ENCODE measurements at regions not wholly inside any gene's neighbourhood (a gene's known extent, or its start where the extent isn't known, plus 50 kb on each side); places are given as distances from the start of the nearest gene placed in this dataset.

- Histone ChIP-seq H3K36me3 (ENCODE audit: insufficient read depth, low read length) (no peaks in the 10 kb centered on the region), H3K79me2 (ENCODE audit: insufficient read depth, low read depth, low read length) (no peaks in the 10 kb centered on the region), H4K20me1 (ENCODE audit: insufficient read depth, low read length) (no peaks in the 10 kb centered on the region), H3K27ac (ENCODE audit: low read depth, low read length, poor library complexity, severe bottlenecking) (no peak overlapping the region), H3K4me2 (ENCODE audit: low read length) (no peak overlapping the region), H3K4me1 (ENCODE audit: insufficient read depth, low read length, poor library complexity, severe bottlenecking) (peaks cover 3% of the 10 kb centered on the region), H2AFZ (ENCODE audit: low read length) (no peak overlapping the region), H3K4me3 (ENCODE audit: low read depth, low read length, poor library complexity, severe bottlenecking) (no peak overlapping the region), H3K9me3 (ENCODE audit: low read length) (no peaks in the 10 kb centered on the region), H3K9me2 (ENCODE audit: insufficient read depth, low read length) (no peaks in the 10 kb centered on the region)
- BruUV-seq (replicated peaks), result no TSS peak
- TF ChIP-seq EZH2phosphoT487 (IDR thresholded peaks at IDR 0.05; ENCODE audit: borderline replicate concordance, low read depth, low read length) (no peak), CTCF (conservative IDR thresholded peaks at IDR 0.05; ENCODE audit: low read length) (no peak)
- CTCF ChIA-PET (ENCODE audit: unreplicated experiment), result no interaction called here
- POLR2A ChIA-PET, result interaction anchor here (0.7 to 1.1 kb wide), 2 partner anchors 37 to 178 kb away, joined by 3 read pairs; no protein-coding TSS in a partner anchor
- intact Hi-C loops (cut with micrococcal nuclease; ENCODE audit: unreplicated experiment), result no loop called here
- no peak for DNase-seq (ENCODE audit: low spot score)
These were observed 179.4 kb downstream of the SNX18 start for GRCh38 chr5:54696931-54697330.

GRCh38 chr5:54696346-54696745 is 178.8 kb downstream of the SNX18 start:
- ChIA-PET CTCF (ENCODE audit: unreplicated experiment) (no interaction called here), POLR2A (interaction anchor here (1.1 kb wide), 1 partner anchor 37 kb away, joined by 3 read pairs; no protein-coding TSS in a partner anchor)
- no TSS peak for BruUV-seq (replicated peaks)
- H3K9me2 ChIP-seq (ENCODE audit: insufficient read depth, low read length), result no peaks in the 10 kb centered on the region
- no peak overlapping the region for H3K4me2 ChIP-seq (ENCODE audit: low read length)
- H3K27ac ChIP-seq (ENCODE audit: low read depth, low read length, poor library complexity, severe bottlenecking), result no peak overlapping the region
- no peak overlapping the region for H3K4me3 ChIP-seq (ENCODE audit: low read depth, low read length, poor library complexity, severe bottlenecking)
- peaks cover 3% of the 10 kb centered on the region for H3K4me1 ChIP-seq (ENCODE audit: insufficient read depth, low read length, poor library complexity, severe bottlenecking)
- TF ChIP-seq EZH2phosphoT487 (IDR thresholded peaks at IDR 0.05; ENCODE audit: borderline replicate concordance, low read depth, low read length) (no peak), CTCF (conservative IDR thresholded peaks at IDR 0.05; ENCODE audit: low read length) (no peak)
- intact Hi-C loops (cut with micrococcal nuclease; ENCODE audit: unreplicated experiment), result no loop called here
- DNase-seq (ENCODE audit: low spot score), result no peak
- no peaks in the 10 kb centered on the region for H3K79me2 ChIP-seq (ENCODE audit: insufficient read depth, low read depth, low read length)
- no peak overlapping the region for H2AFZ ChIP-seq (ENCODE audit: low read length)
- H3K9me3 ChIP-seq (ENCODE audit: low read length), result no peaks in the 10 kb centered on the region
- no peaks in the 10 kb centered on the region for H4K20me1 ChIP-seq (ENCODE audit: insufficient read depth, low read length)
- no peaks in the 10 kb centered on the region for H3K36me3 ChIP-seq (ENCODE audit: insufficient read depth, low read length)

GRCh38 chr5:54695198-54695966 is 177.8 kb downstream of the SNX18 start:
- POLR2A ChIA-PET, result no interaction called here

More at GRCh38 chr5:54695198-54695966, 177.8 kb downstream of the SNX18 start:
- DNase-seq (ENCODE audit: low spot score), result no peak
- no peak overlapping the region for H3K4me2 ChIP-seq (ENCODE audit: low read length)
- H2AFZ ChIP-seq (ENCODE audit: low read length), result no peak overlapping the region
- H3K27ac ChIP-seq (ENCODE audit: low read depth, low read length, poor library complexity, severe bottlenecking), result no peak overlapping the region
- peaks cover 3% of the 10 kb centered on the region for H3K4me1 ChIP-seq (ENCODE audit: insufficient read depth, low read length, poor library complexity, severe bottlenecking)
- no peaks in the 10 kb centered on the region for H3K9me2 ChIP-seq (ENCODE audit: insufficient read depth, low read length)
- TF ChIP-seq EZH2phosphoT487 (IDR thresholded peaks at IDR 0.05; ENCODE audit: borderline replicate concordance, low read depth, low read length) (no peak), CTCF (conservative IDR thresholded peaks at IDR 0.05; ENCODE audit: low read length) (no peak)
- H4K20me1 ChIP-seq (ENCODE audit: insufficient read depth, low read length), result no peaks in the 10 kb centered on the region
- H3K79me2 ChIP-seq (ENCODE audit: insufficient read depth, low read depth, low read length), result no peaks in the 10 kb centered on the region
- CTCF ChIA-PET (ENCODE audit: unreplicated experiment), result no interaction called here
- no peak overlapping the region for H3K4me3 ChIP-seq (ENCODE audit: low read depth, low read length, poor library complexity, severe bottlenecking)
- H3K9me3 ChIP-seq (ENCODE audit: low read length), result no peaks in the 10 kb centered on the region
- BruUV-seq (replicated peaks), result no TSS peak
- intact Hi-C loops (cut with micrococcal nuclease; ENCODE audit: unreplicated experiment), result no loop called here
- H3K36me3 ChIP-seq (ENCODE audit: insufficient read depth, low read length), result no peaks in the 10 kb centered on the region
